ENCODE measurements at regions not wholly inside any gene's neighbourhood (a gene's known extent, or its start where the extent isn't known, plus 50 kb on each side); places are given as distances from the start of the nearest gene placed in this dataset.

DNA sequence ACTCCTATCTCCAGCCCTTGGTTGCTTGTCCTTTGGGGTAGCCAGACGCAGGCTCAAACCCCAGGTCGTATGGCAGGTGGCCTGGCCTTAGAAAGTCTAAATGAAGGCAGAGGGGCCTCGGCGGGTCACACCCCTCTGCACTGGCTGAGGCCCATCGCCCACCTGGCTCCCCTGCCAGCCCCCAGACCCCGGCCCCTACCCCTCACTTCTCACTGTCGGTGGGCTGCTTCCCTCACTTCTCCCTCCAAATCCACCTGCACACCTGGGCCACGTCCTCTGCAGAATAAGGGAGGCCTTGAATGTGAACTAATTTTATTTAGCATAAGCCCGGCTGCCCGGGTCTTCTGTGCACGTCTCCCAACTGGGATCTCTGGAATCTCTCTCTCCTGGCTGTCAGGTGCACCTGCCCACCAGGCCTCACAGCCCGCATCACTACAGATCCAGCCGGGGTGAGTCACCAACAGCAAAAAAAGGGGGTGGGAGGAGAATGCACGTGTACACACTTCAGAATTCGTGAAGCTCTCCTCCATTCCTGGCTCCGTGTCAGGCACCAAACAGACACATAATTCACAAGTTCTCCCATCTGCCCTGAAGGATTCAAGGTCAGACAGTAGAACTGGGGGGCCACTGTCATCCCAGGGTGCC lies 107.5 kb upstream of the SIM2 start:
- ATAC-seq (ENCODE audit: insufficient number of reproducible peaks, low FRiP score, low read depth) (no peak), DNase-seq (ENCODE audit: low spot score) (no peak)
- Histone ChIP-seq H3K27ac (no peak overlapping the region), H3K4me3 (no peak overlapping the region), H3K27me3 (replicated peaks; ENCODE audit: insufficient read depth) (no peaks in the 10 kb centered on the region), H3K36me3 (no peaks in the 10 kb centered on the region), H3K4me1 (ENCODE audit: control insufficient read depth in 1 of 2, low read depth in 2 of 2) (no peaks in the 10 kb centered on the region), H3K9me3 (no peaks in the 10 kb centered on the region)
- TF ChIP-seq, protein P1, sequence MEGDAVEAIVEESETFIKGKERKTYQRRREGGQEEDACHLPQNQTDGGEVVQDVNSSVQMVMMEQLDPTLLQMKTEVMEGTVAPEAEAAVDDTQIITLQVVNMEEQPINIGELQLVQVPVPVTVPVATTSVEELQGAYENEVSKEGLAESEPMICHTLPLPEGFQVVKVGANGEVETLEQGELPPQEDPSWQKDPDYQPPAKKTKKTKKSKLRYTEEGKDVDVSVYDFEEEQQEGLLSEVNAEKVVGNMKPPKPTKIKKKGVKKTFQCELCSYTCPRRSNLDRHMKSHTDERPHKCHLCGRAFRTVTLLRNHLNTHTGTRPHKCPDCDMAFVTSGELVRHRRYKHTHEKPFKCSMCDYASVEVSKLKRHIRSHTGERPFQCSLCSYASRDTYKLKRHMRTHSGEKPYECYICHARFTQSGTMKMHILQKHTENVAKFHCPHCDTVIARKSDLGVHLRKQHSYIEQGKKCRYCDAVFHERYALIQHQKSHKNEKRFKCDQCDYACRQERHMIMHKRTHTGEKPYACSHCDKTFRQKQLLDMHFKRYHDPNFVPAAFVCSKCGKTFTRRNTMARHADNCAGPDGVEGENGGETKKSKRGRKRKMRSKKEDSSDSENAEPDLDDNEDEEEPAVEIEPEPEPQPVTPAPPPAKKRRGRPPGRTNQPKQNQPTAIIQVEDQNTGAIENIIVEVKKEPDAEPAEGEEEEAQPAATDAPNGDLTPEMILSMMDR (IDR thresholded peaks at IDR 0.05), result no peak

DNA sequence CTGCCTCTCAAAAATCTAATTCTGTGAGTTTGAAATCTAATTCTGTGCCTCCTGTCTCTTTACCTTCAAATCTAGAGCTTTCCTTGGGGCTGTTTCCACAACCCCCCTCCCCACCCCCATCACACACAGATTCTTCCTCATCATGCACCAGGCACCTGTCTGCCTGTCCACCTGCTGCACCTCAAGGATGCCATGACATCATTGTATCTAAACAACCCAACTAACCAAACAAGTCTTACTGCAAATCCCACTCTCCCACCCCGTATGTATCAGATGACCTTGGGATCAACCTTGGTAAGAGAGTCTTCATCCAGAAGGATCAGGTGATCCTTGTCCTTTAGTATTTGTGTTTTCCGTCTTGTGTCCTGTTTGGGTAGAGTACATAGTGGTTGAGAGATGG lies 102.7 kb upstream of the SIM2 start:
- no peaks in the 10 kb centered on the region for H3K9me3 ChIP-seq
- no peaks in the 10 kb centered on the region for H3K27me3 ChIP-seq (replicated peaks; ENCODE audit: insufficient read depth)
- no peak for ATAC-seq (ENCODE audit: insufficient number of reproducible peaks, low FRiP score, low read depth)
- DNase-seq (ENCODE audit: low spot score), result no peak
- TF ChIP-seq, protein P1 (IDR thresholded peaks at IDR 0.05), result no peak
- H3K4me1 ChIP-seq (ENCODE audit: control insufficient read depth in 1 of 2, low read depth in 2 of 2), result no peaks in the 10 kb centered on the region
- no peak overlapping the region for H3K4me3 ChIP-seq
- no peaks in the 10 kb centered on the region for H3K36me3 ChIP-seq
- no peak overlapping the region for H3K27ac ChIP-seq

DNA sequence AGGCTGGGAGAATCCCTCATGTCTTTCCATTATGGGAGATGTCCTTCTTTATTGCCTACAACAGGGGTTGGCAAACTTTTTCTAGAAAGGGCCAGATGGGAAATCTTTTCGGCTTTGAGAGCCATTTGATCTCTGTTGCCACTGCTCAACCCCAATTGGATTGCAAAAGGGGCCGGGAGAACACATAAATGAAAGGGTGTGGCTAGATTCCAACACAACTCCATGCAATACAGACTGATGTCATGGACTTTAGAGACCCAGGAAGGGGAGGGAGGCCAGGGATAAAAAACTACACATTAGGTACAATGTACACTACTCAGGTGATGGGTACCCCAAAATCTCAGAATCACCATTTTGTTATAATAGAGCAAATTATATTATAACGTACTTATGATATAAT lies 97.6 kb upstream of the SIM2 start:
- Histone ChIP-seq H3K4me3 (no peak overlapping the region), H3K4me1 (ENCODE audit: control insufficient read depth in 1 of 2, low read depth in 2 of 2) (no peaks in the 10 kb centered on the region), H3K9me3 (no peaks in the 10 kb centered on the region), H3K27ac (no peak overlapping the region), H3K36me3 (no peaks in the 10 kb centered on the region), H3K27me3 (replicated peaks; ENCODE audit: insufficient read depth) (no peaks in the 10 kb centered on the region)
- DNase-seq (ENCODE audit: low spot score), result no peak
- ATAC-seq (ENCODE audit: insufficient number of reproducible peaks, low FRiP score, low read depth), result no peak
- TF ChIP-seq, protein P1 (IDR thresholded peaks at IDR 0.05), result no peak

DNA sequence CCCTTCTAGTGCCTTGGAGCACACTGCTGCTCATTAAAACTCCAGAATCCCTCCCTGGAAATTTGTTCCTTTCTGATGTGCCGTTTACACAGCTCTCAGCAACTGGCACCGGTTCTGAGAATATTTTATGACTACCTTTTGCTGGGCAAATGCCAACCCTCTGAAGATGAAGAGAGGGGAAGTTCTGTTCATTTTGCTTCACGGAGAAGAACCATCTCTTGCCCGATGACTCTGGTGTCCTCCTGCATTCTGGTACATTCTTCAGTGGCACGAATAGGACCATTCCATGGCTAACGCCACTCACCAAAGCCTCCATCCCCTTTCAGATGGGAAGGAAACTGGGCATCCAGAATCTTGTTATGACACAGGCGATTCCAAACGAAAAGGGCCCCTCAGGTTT lies 96.2 kb upstream of the SIM2 start:
- Histone ChIP-seq H3K4me1 (ENCODE audit: control insufficient read depth in 1 of 2, low read depth in 2 of 2) (no peaks in the 10 kb centered on the region), H3K27me3 (replicated peaks; ENCODE audit: insufficient read depth) (no peaks in the 10 kb centered on the region), H3K27ac (no peak overlapping the region), H3K9me3 (no peaks in the 10 kb centered on the region), H3K36me3 (no peaks in the 10 kb centered on the region), H3K4me3 (no peak overlapping the region)
- TF ChIP-seq, protein P1 (IDR thresholded peaks at IDR 0.05), result no peak
- no peak for DNase-seq (ENCODE audit: low spot score)
- ATAC-seq (ENCODE audit: insufficient number of reproducible peaks, low FRiP score, low read depth), result no peak

DNA sequence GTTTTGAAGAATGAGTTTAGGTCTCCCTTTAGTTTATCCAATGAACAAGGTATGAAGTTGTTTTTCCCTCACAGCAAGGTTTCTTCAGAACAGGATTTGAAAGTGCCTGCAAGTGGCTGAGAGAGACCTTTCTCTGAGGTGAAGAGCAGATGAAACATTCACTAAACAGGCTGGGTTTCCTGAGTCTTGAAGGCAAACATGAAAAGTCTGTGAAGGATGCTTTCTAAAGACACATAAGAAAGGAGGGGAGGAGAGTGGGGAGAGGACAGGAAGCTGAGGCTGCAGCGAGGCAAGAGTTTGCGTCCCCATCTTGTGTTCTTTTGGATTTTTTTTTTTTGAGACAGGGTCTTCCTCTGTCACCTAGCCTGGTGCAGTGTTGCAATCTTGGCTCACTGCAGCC lies 95.7 kb upstream of the SIM2 start:
- Histone ChIP-seq H3K36me3 (no peaks in the 10 kb centered on the region), H3K9me3 (no peaks in the 10 kb centered on the region), H3K27ac (no peak overlapping the region), H3K4me1 (ENCODE audit: control insufficient read depth in 1 of 2, low read depth in 2 of 2) (no peaks in the 10 kb centered on the region), H3K27me3 (replicated peaks; ENCODE audit: insufficient read depth) (no peaks in the 10 kb centered on the region), H3K4me3 (no peak overlapping the region)
- ATAC-seq (ENCODE audit: insufficient number of reproducible peaks, low FRiP score, low read depth) (no peak), DNase-seq (ENCODE audit: low spot score) (no peak)
- TF ChIP-seq, protein P1 (IDR thresholded peaks at IDR 0.05), result no peak
